ENCODE measurements at regions not wholly inside any gene's neighbourhood (a gene's known extent, or its start where the extent isn't known, plus 50 kb on each side); places are given as distances from the start of the nearest gene placed in this dataset.

DNA sequence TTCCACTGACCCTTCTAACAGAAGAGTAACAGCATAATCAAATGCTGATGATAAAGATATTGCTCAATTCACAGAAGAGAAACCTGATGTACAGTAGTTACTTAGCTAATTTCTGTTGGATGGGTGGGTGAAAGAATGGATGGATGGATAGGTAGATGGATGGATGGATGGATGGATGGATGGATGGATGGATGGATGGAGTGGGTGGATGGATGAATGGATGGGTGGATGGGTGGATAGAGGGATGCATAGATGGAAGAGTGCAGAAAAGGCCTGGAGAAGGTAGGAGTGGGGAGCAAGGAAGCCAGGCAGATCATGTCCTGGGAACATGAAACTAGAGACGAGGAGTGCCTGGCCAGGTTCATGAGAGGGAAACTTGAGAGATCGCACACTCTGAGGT lies 520.9 kb downstream of the BCL11B start:
- TF ChIP-seq, protein P1, sequence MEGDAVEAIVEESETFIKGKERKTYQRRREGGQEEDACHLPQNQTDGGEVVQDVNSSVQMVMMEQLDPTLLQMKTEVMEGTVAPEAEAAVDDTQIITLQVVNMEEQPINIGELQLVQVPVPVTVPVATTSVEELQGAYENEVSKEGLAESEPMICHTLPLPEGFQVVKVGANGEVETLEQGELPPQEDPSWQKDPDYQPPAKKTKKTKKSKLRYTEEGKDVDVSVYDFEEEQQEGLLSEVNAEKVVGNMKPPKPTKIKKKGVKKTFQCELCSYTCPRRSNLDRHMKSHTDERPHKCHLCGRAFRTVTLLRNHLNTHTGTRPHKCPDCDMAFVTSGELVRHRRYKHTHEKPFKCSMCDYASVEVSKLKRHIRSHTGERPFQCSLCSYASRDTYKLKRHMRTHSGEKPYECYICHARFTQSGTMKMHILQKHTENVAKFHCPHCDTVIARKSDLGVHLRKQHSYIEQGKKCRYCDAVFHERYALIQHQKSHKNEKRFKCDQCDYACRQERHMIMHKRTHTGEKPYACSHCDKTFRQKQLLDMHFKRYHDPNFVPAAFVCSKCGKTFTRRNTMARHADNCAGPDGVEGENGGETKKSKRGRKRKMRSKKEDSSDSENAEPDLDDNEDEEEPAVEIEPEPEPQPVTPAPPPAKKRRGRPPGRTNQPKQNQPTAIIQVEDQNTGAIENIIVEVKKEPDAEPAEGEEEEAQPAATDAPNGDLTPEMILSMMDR (IDR thresholded peaks at IDR 0.05; ENCODE audit: insufficient read depth, low read depth, low read length): no peak
- no peak for DNase-seq (ENCODE audit: low read depth)
- ChIA-PET POLR2A (no interaction called here), CTCF (no interaction called here)
- Histone ChIP-seq H3K36me3 (ENCODE audit: control insufficient read depth, insufficient read depth, low read length) (no peaks in the 10 kb centered on the region), H3K4me3 (ENCODE audit: low read depth, low read length) (no peak overlapping the region), H3K27me3 (ENCODE audit: control insufficient read depth, insufficient read depth, low read length) (no peaks in the 10 kb centered on the region)

DNA sequence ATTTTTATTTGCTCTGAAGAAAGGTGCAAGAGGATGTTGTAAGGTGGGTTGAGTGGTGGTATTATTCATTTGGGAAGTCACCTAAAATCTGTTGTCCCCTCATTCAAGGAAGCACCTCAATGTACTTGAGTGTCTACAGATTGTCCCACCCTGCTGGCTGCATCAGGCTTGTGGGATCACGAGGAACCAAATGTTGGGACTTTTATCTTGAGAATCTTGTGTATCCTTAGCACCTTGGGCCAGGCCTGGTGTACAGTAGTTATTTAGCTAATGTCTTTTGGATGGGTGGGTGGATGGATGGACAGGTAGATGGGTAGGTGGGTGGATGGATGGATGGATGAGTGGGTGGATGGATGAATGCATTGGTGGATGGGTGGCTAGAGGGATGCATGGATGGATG lies 519.3 kb downstream of the BCL11B start:
- DNase-seq (ENCODE audit: low read depth): no peak
- CTCF ChIA-PET: no interaction called here
- no peaks in the 10 kb centered on the region for H3K27me3 ChIP-seq (ENCODE audit: control insufficient read depth, insufficient read depth, low read length)
- POLR2A ChIA-PET: no interaction called here
- no peaks in the 10 kb centered on the region for H3K36me3 ChIP-seq (ENCODE audit: control insufficient read depth, insufficient read depth, low read length)
- no peak overlapping the region for H3K4me3 ChIP-seq (ENCODE audit: low read depth, low read length)
- TF ChIP-seq, protein P1 (IDR thresholded peaks at IDR 0.05; ENCODE audit: insufficient read depth, low read depth, low read length): no peak

DNA sequence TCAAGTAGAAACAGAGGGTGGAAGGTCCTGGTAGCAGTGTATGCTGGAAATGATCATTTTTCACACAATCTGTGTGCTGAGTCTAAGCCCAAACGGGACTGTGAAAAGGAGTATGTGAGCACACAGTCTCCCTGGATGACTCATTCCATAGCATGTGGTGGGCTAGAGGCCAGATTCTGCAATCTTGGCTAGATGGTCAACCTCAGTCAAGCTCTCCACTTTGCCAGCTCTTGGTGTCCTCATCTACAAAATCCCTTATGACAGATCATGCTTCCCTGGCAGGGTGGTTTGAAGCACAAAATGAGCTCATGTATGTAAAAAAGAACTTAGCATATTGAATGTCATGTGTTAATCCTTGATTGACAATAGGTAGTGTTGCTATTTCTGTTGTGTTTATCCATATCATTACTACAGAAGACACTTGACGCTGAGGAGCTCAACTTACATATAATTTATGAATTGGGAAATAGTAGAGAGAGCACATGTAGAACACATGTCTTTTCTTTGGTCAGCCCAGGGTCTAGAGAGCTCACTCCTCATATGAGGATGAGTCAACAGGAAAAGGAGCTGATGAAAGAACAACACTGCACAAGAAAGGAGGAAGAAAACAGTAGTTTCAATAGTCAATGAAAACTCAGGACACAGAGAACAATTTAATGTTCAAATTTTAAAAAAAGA lies 517.5 kb downstream of the BCL11B start:
- Histone ChIP-seq H3K4me3 (ENCODE audit: low read depth, low read length) (no peak overlapping the region), H3K36me3 (ENCODE audit: control insufficient read depth, insufficient read depth, low read length) (no peaks in the 10 kb centered on the region), H3K27me3 (ENCODE audit: control insufficient read depth, insufficient read depth, low read length) (no peaks in the 10 kb centered on the region)
- no peak for DNase-seq (ENCODE audit: low read depth)
- CTCF ChIA-PET: no interaction called here
- POLR2A ChIA-PET: no interaction called here
- TF ChIP-seq, protein P1 (IDR thresholded peaks at IDR 0.05; ENCODE audit: insufficient read depth, low read depth, low read length): no peak

- no peak for DNase-seq (ENCODE audit: low read depth)
- no peak overlapping the region for H3K4me3 ChIP-seq (ENCODE audit: low read depth, low read length)
- TF ChIP-seq, protein P1 (IDR thresholded peaks at IDR 0.05; ENCODE audit: insufficient read depth, low read depth, low read length): no peak
- ChIA-PET CTCF (no interaction called here), POLR2A (no interaction called here)
- no peaks in the 10 kb centered on the region for H3K27me3 ChIP-seq (ENCODE audit: control insufficient read depth, insufficient read depth, low read length)
- no peaks in the 10 kb centered on the region for H3K36me3 ChIP-seq (ENCODE audit: control insufficient read depth, insufficient read depth, low read length)
These were observed 515.2 kb downstream of the BCL11B start for GRCh38 chr14:98756749-98757148.

GRCh38 chr14:98758440-98758839 lies 513.6 kb downstream of the BCL11B start:
- H3K36me3 ChIP-seq (ENCODE audit: control insufficient read depth, insufficient read depth, low read length): no peaks in the 10 kb centered on the region
- H3K4me3 ChIP-seq (ENCODE audit: low read depth, low read length): no peak overlapping the region
- DNase-seq (ENCODE audit: low read depth): no peak
- TF ChIP-seq, protein P1 (IDR thresholded peaks at IDR 0.05; ENCODE audit: insufficient read depth, low read depth, low read length): no peak
- CTCF ChIA-PET: no interaction called here
- POLR2A ChIA-PET: no interaction called here
- no peaks in the 10 kb centered on the region for H3K27me3 ChIP-seq (ENCODE audit: control insufficient read depth, insufficient read depth, low read length)
